CD4-positive, alpha-beta T cell (primary cell): ENCODE measurements at regions not wholly inside any gene's neighbourhood (a gene's known extent, or its start where the extent isn't known, plus 50 kb on each side); places are given as distances from the start of the nearest gene placed in this dataset.

ENCODE experiments used
- ATAC-seq: fragments of 200-7000 bp; cut with Tn5 transposase; one replicate; pipeline ENCODE4 v1.10.0; 2022; ENCODE audit warnings: mild to moderate bottlenecking; ENCODE audit not compliant: poor library complexity
- CTCF ChIA-PET: fragments of 350-600 bp; sonication (Branson Sonifier 250); formaldehyde crosslinking; loops from one replicate; lab custom pipeline; 2021; ENCODE audit warnings: antibody characterized with exemption, inconsistent platforms; lab: Charles Lee
- POLR2A ChIA-PET: fragments of 350-600 bp; sonication (Branson Sonifier 250); formaldehyde crosslinking; loops from one replicate; lab custom pipeline; 2021; ENCODE audit warnings: antibody characterized with exemption, inconsistent platforms; lab: Charles Lee
- DNase-seq, 14 experiments: peaks; one replicate each; pipeline ENCODE4 v3.0.0-alpha.2; 2013 to 2020; ENCODE audit warnings: mixed read lengths in 2 of 14
- H3K27ac ChIP-seq, 2 donors: one replicate each; pipeline versions ENCODE4 v1.5.1 to v1.7.0; 2013; ENCODE audit warnings: low read length in 2 of 2, low read depth in 1 of 2, mild to moderate bottlenecking in 1 of 2
- H3K27me3 ChIP-seq, 2 experiments: 1 replicate in 1 of 2; 2 replicates in 1 of 2; pipeline versions ENCODE4 v1.6.1 to v1.7.0; 2013; ENCODE audit warnings: low read length in 2 of 2, control low read depth in 1 of 2, mild to moderate bottlenecking in 1 of 2, moderate library complexity in 1 of 2; ENCODE audit not compliant: insufficient read depth in 2 of 2, control insufficient read depth in 1 of 2
- H3K36me3 ChIP-seq: one replicate; pipeline ENCODE4 v1.6.1; 2013; ENCODE audit warnings: low read length, control low read depth; ENCODE audit not compliant: insufficient read depth
- H3K4me1 ChIP-seq: one replicate; pipeline ENCODE4 v1.6.1; 2013; ENCODE audit warnings: low read length, control low read depth; ENCODE audit not compliant: insufficient read depth
- H3K4me3 ChIP-seq: one replicate; pipeline ENCODE4 v1.5.1; 2013; ENCODE audit warnings: mild to moderate bottlenecking, low read length, moderate library complexity
- H3K9me3 ChIP-seq, 2 experiments: 1 replicate in 1 of 2; 2 replicates in 1 of 2; pipeline versions ENCODE4 v1.6.1 to v1.7.0; 2013; ENCODE audit warnings: low read length in 2 of 2, mild to moderate bottlenecking in 2 of 2, control low read depth in 1 of 2, moderate library complexity in 1 of 2; ENCODE audit not compliant: control insufficient read depth in 1 of 2, insufficient read depth in 1 of 2
- H3K27ac Mint-ChIP-seq: one replicate; pipeline ENCODE4 v1.8.0; 2020; ENCODE audit warnings: mixed read lengths
- H3K27me3 Mint-ChIP-seq: one replicate; pipeline ENCODE4 v1.8.0; 2021; ENCODE audit warnings: mixed read lengths
- H3K36me3 Mint-ChIP-seq: one replicate; pipeline ENCODE4 v1.8.0; 2021; ENCODE audit warnings: low read depth, mixed read lengths
- H3K4me1 Mint-ChIP-seq: one replicate; pipeline ENCODE4 v1.8.0; 2021; ENCODE audit warnings: low read depth, mixed read lengths
- H3K4me3 Mint-ChIP-seq: one replicate; pipeline ENCODE4 v1.8.0; 2020; ENCODE audit warnings: mild to moderate bottlenecking, mixed read lengths
- H3K9me3 Mint-ChIP-seq: one replicate; pipeline ENCODE4 v1.8.0; 2020; ENCODE audit warnings: mixed read lengths
- intact Hi-C, 2 experiments: fragments of 100-400 bp; cut with DNase I in 1 of 2; cut with micrococcal nuclease in 1 of 2; formaldehyde crosslinking; loops; one replicate each; pipeline versions ENCODE4 v1.15.1 to v1.9.0; 2023 to 2025; cut with DNase I, micrococcal nuclease
- TF ChIP-seq, protein P1 (sequence below): fragments of 200-600 bp; IDR thresholded peaks from one replicate; pipeline ENCODE4 v1.8.0; 2022; ENCODE audit warnings: antibody characterized with exemption, mild to moderate bottlenecking

DNA sequence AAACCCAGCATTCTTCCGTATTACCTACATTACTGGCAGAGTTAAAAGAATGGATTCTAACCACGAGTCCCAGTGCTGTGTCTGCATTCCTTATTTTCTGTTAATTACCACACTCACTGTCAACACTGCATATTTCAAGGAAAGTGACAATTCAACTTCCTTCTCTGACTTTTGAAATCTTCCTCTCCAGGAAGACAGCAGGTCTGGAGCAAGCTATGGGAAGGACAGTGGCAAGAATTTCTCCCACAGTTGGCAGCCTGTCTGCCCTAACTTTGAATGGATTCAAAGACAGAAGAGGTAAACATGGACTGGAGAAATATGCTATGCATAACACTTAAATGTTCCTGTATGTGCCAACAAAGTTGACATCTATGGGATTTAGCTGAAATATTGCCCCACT lies 700.5 kb upstream of the CHAC2 start:
- TF ChIP-seq, protein P1, sequence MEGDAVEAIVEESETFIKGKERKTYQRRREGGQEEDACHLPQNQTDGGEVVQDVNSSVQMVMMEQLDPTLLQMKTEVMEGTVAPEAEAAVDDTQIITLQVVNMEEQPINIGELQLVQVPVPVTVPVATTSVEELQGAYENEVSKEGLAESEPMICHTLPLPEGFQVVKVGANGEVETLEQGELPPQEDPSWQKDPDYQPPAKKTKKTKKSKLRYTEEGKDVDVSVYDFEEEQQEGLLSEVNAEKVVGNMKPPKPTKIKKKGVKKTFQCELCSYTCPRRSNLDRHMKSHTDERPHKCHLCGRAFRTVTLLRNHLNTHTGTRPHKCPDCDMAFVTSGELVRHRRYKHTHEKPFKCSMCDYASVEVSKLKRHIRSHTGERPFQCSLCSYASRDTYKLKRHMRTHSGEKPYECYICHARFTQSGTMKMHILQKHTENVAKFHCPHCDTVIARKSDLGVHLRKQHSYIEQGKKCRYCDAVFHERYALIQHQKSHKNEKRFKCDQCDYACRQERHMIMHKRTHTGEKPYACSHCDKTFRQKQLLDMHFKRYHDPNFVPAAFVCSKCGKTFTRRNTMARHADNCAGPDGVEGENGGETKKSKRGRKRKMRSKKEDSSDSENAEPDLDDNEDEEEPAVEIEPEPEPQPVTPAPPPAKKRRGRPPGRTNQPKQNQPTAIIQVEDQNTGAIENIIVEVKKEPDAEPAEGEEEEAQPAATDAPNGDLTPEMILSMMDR, result no peak
- no peak overlapping the region for H3K4me3 ChIP-seq
- Mint-ChIP-seq H3K27ac (no peak overlapping the region), H3K36me3 (no peaks in the 10 kb centered on the region), H3K27me3 (no peaks in the 10 kb centered on the region), H3K9me3 (peaks cover 7% of the 10 kb centered on the region), H3K4me1 (no peaks in the 10 kb centered on the region), H3K4me3 (no peak overlapping the region)
- no peaks in the 10 kb centered on the region for H3K36me3 ChIP-seq
- intact Hi-C loops, result no loop called here
- H3K27me3 ChIP-seq, result no peaks in the 10 kb centered on the region
- no peaks in the 10 kb centered on the region for H3K4me1 ChIP-seq
- DNase-seq (no peak), ATAC-seq (no peak)
- ChIA-PET CTCF (no interaction called here), POLR2A (no interaction called here)
- no peak overlapping the region for H3K27ac ChIP-seq
- peaks cover 0 to 5% of the 10 kb centered on the region in 2 experiments for H3K9me3 ChIP-seq

GRCh38 chr2:53064154-53064553 lies 703.5 kb upstream of the CHAC2 start:
- H3K4me1 ChIP-seq, result no peaks in the 10 kb centered on the region
- DNase-seq, result no peak
- TF ChIP-seq, protein P1, result no peak
- ChIA-PET CTCF (no interaction called here), POLR2A (no interaction called here)
- H3K27me3 Mint-ChIP-seq, result no peaks in the 10 kb centered on the region
- peaks cover 9% of the 10 kb centered on the region for H3K9me3 Mint-ChIP-seq
- H3K27me3 ChIP-seq, result no peaks in the 10 kb centered on the region
- H3K4me1 Mint-ChIP-seq, result no peaks in the 10 kb centered on the region
- ATAC-seq, result no peak
- no peak overlapping the region for H3K27ac Mint-ChIP-seq
- H3K36me3 ChIP-seq, result no peaks in the 10 kb centered on the region
- no peak overlapping the region for H3K27ac ChIP-seq
- H3K36me3 Mint-ChIP-seq, result no peaks in the 10 kb centered on the region
- peaks cover 0 to 5% of the 10 kb centered on the region in 2 experiments for H3K9me3 ChIP-seq
- no peak overlapping the region for H3K4me3 Mint-ChIP-seq
- H3K4me3 ChIP-seq, result no peak overlapping the region
- intact Hi-C loops, result no loop called here

GRCh38 chr2:53058526-53058925 lies 709.1 kb upstream of the CHAC2 start:
- TF ChIP-seq, protein P1, result no peak
- ChIA-PET POLR2A (no interaction called here), CTCF (no interaction called here)
- DNase-seq, result no peak
- Mint-ChIP-seq H3K27me3 (no peaks in the 10 kb centered on the region), H3K4me3 (no peak overlapping the region), H3K27ac (no peak overlapping the region), H3K36me3 (no peaks in the 10 kb centered on the region), H3K4me1 (no peaks in the 10 kb centered on the region), H3K9me3 (peaks cover 9% of the 10 kb centered on the region)
- ATAC-seq, result no peak
- Histone ChIP-seq H3K27ac (no peak overlapping the region), H3K36me3 (no peaks in the 10 kb centered on the region), H3K9me3 (no peaks in the 10 kb centered on the region), H3K27me3 (no peaks in the 10 kb centered on the region), H3K4me3 (no peak overlapping the region), H3K4me1 (no peaks in the 10 kb centered on the region)
- intact Hi-C loops, result no loop called here
